Head of caudate nucleus (tissue), 42 donors: ENCODE measurements at regions not wholly inside any gene's neighbourhood (a gene's known extent, or its start where the extent isn't known, plus 50 kb on each side); places are given as distances from the start of the nearest gene placed in this dataset.
"Not testable (repeated sequence)": the region's sequence is repeated elsewhere in the genome, so short reads cannot be mapped to it uniquely, and the experiment has no call there.

Source experiments
- DNase-seq, 42 donors: peaks; one replicate each; pipeline versions ENCODE4 v3.0.0 to v3.0.0-alpha.2; 2020 to 2021; ENCODE audit warnings: mixed read lengths in 7 of 42
- intact Hi-C: fragments of 100-400 bp; cut with DNase I; formaldehyde crosslinking; loops from one replicate; pipeline ENCODE4 v1.15.0; 2022

GRCh38 chr3:88282528-88283241, 132.9 kb downstream of the C3orf38 start:
- intact Hi-C loops = no loop called here
- DNase-seq = no peak

DNA sequence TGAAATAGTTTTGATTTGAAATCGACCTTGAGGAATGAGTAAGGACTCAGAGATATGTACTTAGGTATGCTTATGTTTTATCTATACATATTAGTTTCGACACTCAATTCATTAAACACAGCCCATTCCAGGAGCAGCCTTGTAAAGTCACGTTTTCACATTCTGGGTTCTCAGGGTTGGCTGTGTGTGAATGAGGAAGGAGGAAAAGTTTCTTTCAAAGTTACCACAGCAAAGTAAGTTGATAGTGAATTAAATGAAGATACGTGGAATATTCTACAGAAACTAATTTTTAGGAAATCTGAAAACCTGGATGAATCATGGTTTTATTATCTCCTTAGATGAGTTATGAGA, 133.5 kb downstream of the C3orf38 start:
- DNase-seq = no peak

GRCh38 chr3:88291486-88291885, 141.7 kb downstream of the C3orf38 start:
- intact Hi-C loops = no loop called here
- DNase-seq = no peak

More for the DNA sequence above, 133.5 kb downstream of the C3orf38 start:
- intact Hi-C loops = no loop called here

- DNase-seq = no peak
- intact Hi-C loops = no loop called here
Observed at GRCh38 chr3:88298189-88298588, 148.4 kb downstream of the C3orf38 start.

- intact Hi-C loops = no loop called here
- no peak for DNase-seq
Observed at GRCh38 chr3:88301273-88301995, 151.7 kb downstream of the C3orf38 start.

- no peak for DNase-seq
- intact Hi-C loops = no loop called here
Observed at GRCh38 chr3:88301996-88302393, 152.2 kb downstream of the C3orf38 start.

DNA sequence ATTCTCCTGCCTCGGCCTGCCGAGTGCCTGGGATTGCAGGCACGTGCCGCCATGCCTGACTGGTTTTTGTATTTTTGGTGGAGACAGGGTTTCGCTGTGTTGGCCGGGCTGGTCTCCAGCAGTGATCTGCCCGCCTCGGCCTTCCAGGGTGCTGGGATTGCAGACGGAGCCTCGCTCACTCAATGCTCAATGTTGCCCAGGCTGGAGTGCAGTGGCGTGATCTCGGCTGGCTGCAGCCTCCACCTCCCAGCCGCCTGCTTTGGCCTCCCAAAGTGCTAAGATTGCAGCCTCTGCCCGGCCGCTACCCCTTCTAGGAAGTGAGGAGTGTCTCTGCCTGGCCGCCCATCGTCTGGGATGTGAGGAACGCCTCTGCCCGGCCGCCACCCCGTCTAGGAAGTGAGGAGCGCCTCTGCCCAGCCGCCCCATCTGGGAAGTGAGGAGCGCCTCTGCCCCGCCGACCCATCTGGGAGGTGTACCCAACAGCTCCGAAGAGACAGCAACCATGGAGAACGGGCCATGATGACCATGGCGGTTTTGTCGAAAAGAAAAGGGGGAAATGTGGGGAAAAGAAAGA, 153.7 kb downstream of the C3orf38 start:
- DNase-seq, intact Hi-C loops: not testable (repeated sequence)

DNA sequence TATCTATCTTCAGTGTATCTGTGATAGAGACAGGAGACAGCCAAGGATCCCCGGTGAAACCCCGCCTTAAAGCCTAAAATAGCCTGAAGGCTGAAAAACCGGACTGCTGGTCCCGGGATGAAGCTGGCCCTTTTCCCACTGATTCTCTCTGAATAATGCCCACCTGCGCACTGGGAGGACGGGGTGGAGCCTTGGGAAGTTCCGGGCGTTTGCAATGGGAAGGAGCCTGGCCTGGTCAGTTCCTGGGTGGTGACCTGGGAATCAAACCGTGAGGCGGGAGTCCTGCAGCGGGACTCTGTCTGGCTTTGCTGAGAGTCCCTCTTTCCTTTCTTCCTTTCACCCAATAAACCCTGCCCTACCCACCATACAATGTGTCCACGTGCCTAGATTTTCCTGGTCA, 157.9 kb downstream of the C3orf38 start:
- no peak for DNase-seq
- intact Hi-C loops = no loop called here

GRCh38 chr3:88311826-88312225, 162.1 kb downstream of the C3orf38 start:
- intact Hi-C loops = no loop called here
- DNase-seq = no peak

DNA sequence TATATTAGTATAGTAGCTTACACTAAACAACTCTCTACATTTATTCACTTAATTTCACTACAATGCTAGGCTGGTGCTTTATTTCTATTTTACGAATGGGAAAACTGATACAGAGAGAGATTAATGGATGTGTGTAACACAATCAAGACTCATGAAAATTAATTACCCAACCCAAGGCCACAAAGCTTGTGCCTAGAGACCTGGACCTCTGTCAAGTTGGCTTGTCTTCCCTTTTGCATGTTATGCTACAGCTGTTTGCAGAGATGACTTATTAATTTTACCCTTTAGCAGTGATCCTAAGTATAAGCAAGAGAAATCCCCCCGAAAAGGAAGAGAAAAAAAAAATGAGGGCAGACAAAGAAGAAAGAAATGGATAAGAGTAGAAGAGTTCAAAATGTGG, 162.5 kb downstream of the C3orf38 start:
- intact Hi-C loops = no loop called here
- no peak for DNase-seq

- DNase-seq = no peak
- intact Hi-C loops = no loop called here
Observed at GRCh38 chr3:88318067-88318466, 168.3 kb downstream of the C3orf38 start.

DNA sequence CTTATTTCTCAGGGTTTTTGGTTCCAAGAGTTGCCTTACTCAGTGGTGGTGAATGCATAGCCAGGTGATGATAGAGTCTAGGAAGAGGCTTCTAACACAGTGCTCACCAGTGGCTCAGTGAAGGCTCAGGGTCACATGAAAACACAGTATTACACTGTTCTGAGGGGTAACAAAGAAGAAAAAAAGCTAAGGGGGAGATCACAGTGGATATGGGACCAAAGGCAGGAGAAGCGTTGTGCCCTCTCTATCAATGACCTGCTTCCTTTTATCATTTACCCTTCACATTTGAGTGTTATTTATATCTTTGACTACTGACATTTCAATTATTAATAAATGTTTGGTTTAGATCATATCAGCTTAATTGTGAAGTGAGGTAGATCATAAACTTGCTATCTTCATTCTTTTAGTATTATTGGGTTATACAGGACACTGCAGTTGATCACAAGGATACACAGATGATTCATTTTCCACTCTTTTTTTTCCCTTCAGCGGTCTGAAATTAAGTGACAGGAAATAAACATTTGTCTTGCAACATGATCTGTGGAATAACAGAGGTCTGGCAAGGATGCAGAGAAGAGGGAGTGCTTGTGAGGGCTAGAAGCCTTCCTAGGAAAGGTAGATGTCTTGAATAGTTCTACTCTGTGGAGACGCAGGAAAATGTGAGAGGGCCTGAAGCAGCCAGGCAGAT, 171.7 kb downstream of the C3orf38 start:
- intact Hi-C loops = no loop called here
- no peak for DNase-seq

DNA sequence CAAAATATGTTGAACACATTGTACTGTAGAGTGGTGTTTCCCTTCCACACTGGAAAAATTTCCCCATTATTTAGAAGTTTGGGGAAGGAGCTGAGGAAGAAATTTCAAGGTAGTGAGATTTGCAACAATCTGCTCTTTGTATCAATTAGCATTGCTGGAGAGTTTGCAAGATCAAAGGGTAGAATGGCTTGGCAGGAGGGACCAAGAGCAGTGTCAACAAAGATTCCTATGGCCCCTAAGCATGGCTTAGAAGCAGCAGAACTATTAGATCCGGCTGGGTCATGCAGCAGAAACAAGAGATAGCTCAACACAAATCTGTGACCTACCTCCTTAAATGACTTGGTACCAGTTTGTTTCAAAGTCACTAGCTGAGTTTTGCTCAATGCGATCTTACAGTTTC, 175.0 kb downstream of the C3orf38 start:
- no peak for DNase-seq

DNA sequence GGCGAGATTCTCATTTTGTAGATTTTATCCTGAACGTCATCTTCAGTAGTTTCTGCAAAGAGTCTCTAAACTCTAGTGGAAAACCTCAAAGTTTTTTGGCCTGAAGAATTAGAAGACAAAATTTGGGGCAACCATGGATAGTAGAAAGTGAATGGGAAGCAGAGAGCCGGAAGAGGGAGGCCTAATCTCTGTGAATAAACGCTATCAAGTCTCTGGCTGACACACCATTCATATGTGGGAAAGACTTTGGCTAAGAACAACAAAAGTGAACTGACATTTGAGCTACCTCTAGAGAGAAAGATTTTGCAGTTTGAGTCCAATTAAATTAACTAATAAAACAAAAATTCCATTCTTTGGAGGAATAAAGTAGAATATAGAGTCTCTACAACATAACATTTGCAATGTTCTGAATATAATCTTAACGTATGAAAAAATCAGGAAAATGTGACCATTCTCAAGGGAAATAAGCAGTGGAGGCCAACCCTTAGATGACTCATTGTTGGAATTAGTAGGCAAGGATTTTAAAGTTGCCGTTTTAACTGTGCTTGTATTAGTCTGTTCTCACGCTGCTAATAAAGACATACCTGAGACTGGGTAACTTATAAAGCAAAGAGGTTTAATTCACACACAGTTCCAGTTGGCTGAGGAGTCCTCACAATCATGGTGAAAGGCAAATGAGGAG, 184.6 kb downstream of the C3orf38 start:
- DNase-seq = no peak
- intact Hi-C loops = no loop called here

More for the DNA sequence above, 175.0 kb downstream of the C3orf38 start:
- intact Hi-C loops = no loop called here

- intact Hi-C loops = no loop called here
- DNase-seq = no peak
Observed at GRCh38 chr3:88336894-88337293, 187.1 kb downstream of the C3orf38 start.

DNA sequence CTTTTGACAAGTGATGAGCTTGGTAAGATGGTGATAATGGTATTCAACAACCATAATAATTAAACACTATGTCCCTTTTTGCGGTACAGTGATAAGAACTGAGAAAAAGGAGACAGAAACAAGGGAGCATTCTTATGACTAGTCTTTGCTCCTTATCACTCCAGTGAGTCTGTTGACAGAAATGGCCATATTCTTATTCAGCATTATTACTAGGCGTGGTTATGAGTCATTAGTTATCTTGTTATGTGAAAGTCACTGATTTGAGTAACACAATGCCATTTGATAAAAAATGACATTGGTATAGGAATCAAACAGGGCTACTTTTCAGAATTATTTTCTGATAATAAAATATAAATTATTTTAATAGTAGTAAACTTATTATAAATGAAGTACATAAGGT, 193.5 kb downstream of the C3orf38 start:
- intact Hi-C loops = no loop called here
- no peak for DNase-seq

- no peak for DNase-seq
- intact Hi-C loops = no loop called here
Observed at GRCh38 chr3:88346643-88347042, 196.9 kb downstream of the C3orf38 start.

GRCh38 chr3:88362428-88362827, 212.7 kb downstream of the C3orf38 start:
- no peak for DNase-seq
- intact Hi-C loops = no loop called here

GRCh38 chr3:88364926-88365325, 215.2 kb downstream of the C3orf38 start:
- DNase-seq = no peak
- intact Hi-C loops = no loop called here

GRCh38 chr3:88369337-88369736, 219.6 kb downstream of the C3orf38 start:
- DNase-seq = no peak
- intact Hi-C loops = no loop called here
